ENCODE measurements at regions not wholly inside any gene's neighbourhood (a gene's known extent, or its start where the extent isn't known, plus 50 kb on each side); places are given as distances from the start of the nearest gene placed in this dataset.

DNA sequence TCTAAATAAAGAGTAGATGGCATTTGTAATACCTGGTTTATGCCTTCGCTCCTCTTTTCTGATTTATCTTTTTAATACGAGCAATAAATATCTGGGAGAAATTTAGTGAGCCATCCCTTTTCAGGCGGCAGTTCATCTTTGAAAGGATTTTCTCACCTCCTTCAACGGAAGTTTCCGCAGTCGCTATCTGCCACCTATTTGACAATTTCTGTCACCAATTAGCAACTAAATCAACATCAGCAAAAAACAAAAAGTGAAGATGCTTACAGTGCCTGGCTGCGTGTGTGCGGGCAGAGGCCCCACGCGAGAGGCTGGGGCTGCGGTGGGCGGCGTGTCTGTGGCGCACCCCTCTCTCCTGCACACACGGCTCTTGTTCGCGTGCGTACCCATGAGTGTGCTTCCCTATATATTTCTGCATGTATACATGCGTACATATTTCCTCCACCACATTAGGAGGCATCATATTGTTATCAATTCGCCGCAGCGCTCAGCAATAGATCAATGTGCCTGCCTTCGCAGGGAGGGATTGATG lies 117.3 kb upstream of the BARHL2 start:
- Histone ChIP-seq H3K4me3 (replicated peaks; ENCODE audit: insufficient read depth, low read length) (no peak overlapping the region), H3K27ac (replicated peaks) (no peak overlapping the region), H3K27me3 (ENCODE audit: insufficient read depth, poor library complexity, severe bottlenecking) (peaks cover 86% of the 10 kb centered on the region)
- no peak for DNase-seq (ENCODE audit: low read depth in 1 of 2, low spot score in 1 of 2)
- no peak for TF ChIP-seq GABPA (IDR thresholded peaks at IDR 0.05; ENCODE audit: low read depth)
- TF ChIP-seq REST (IDR thresholded peaks at IDR 0.05; ENCODE audit: insufficient replicate concordance, low read depth), result no peak
- no peak for TF ChIP-seq CTCF (IDR thresholded peaks at IDR 0.05; ENCODE audit: insufficient read depth, low read length)
- TF ChIP-seq SPI1 (IDR thresholded peaks at IDR 0.05; ENCODE audit: borderline replicate concordance, low read depth), result no peak
- no peak for TF ChIP-seq POLR2AphosphoS5 (IDR thresholded peaks at IDR 0.05; ENCODE audit: low read depth)

DNA sequence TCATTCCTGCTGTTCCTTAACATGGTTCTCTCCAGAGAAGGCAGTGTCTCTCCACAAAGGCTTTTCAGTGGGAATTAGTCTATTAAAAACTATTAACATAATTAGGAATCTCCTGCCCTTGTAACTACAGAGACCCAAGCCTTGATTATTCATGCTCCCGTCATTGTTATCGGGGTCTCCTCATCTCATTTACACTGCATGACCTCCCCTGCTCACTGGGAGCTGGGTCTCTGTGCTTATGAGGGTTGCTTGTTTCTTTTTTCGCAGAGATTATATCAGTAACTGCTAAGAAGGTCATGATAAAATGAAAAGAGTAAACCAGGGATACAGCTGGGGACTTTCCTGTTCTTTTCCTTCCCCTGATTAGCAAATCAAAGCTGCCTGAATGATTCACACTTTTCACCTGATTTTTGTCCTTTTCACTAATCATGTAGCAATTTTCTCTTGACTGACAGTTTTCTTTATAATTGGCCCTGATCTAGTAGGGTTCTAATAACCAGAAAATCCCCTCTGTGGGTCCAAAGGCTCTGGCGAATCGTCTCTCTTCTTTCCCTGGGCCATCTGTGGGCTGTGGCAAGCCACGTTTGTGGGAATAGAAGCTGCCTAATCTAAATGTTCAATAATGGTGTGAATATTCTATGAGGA lies 116.5 kb upstream of the BARHL2 start:
- peaks cover 85% of the 10 kb centered on the region for H3K27me3 ChIP-seq (ENCODE audit: insufficient read depth, poor library complexity, severe bottlenecking)
- H3K27ac ChIP-seq (replicated peaks), result no peak overlapping the region

More for the DNA sequence above, 116.5 kb upstream of the BARHL2 start:
- no peak for TF ChIP-seq REST (IDR thresholded peaks at IDR 0.05; ENCODE audit: insufficient replicate concordance, low read depth)
- no peak for TF ChIP-seq GABPA (IDR thresholded peaks at IDR 0.05; ENCODE audit: low read depth)
- no peak for TF ChIP-seq POLR2AphosphoS5 (IDR thresholded peaks at IDR 0.05; ENCODE audit: low read depth)
- no peak for TF ChIP-seq CTCF (IDR thresholded peaks at IDR 0.05; ENCODE audit: insufficient read depth, low read length)
- TF ChIP-seq SPI1 (IDR thresholded peaks at IDR 0.05; ENCODE audit: borderline replicate concordance, low read depth), result no peak
- H3K4me3 ChIP-seq (replicated peaks; ENCODE audit: insufficient read depth, low read length), result no peak overlapping the region
- DNase-seq (ENCODE audit: low read depth in 1 of 2, low spot score in 1 of 2), result no peak

Measured in HL-60 (cell line).